GM13977 (cell line): ENCODE measurements at regions not wholly inside any gene's neighbourhood (a gene's known extent, or its start where the extent isn't known, plus 50 kb on each side); places are given as distances from the start of the nearest gene placed in this dataset.

Experiments used
- DNase-seq: peaks from one replicate; pipeline ENCODE4 v3.0.0; 2012; ENCODE audit warnings: low spot score
- CTCF ChIP-seq: IDR thresholded peaks from 2 replicates; pipeline ENCODE4 v1.5.1; 2012; ENCODE audit warnings: mild to moderate bottlenecking, control low read depth; ENCODE audit not compliant: insufficient read depth; ENCODE audit errors: extremely low read depth, missing control alignments
- in situ Hi-C: fragments of 300-500 bp; cut with MboI; formaldehyde crosslinking; loops from one replicate; pipeline ENCODE4 v1.12.0; 2022; ENCODE audit warnings: low sequenced_read_pairs, low pct_unique_long_range_greater_than_20kb, mixed read lengths, inconsistent platforms; ENCODE audit not compliant: unreplicated experiment

DNA sequence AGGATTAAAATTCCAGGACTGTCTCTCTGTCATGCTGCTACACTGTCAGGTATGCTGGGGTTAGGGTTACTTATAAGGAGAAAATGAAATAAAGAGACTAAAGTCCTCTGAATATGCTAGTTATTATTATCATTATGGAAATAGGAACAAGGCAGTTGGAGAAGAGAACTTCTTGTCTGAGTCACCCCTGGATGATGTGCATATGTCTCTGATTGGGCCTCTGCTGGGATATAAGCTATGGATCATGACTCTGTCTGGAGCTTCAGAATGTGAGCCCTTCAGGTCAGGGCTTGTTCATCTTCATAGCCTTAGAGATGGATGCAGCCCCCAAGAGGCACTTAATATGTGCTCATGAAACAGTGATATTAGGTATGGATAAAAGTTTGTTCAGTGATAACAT, 569.6 kb downstream of the EPHB1 start:
- no peak for DNase-seq
- in situ Hi-C loops = no loop called here

DNA sequence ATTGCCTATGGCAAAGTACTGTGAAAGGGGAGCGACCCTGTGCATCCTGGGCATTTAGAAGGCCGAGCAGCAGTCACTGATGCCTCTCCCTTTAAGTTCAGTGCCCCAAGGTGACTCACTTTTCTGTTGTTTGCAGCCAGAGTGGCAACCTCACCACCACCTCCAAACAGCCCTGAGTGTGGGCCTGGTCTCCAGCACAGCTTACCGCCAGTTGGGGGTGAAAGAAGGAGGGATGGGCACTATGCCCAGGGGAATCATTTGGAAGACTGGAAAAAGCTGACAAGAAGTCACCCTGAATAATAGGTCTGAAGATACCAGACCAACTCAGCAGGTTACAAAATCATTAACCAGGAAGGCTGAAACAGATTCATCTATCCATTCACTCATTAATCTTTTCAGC, 571.8 kb downstream of the EPHB1 start:
- in situ Hi-C loops = no loop called here
- TF ChIP-seq CTCF = no peak
- no peak for DNase-seq

More for the DNA sequence above, 569.6 kb downstream of the EPHB1 start:
- TF ChIP-seq CTCF = no peak

DNA sequence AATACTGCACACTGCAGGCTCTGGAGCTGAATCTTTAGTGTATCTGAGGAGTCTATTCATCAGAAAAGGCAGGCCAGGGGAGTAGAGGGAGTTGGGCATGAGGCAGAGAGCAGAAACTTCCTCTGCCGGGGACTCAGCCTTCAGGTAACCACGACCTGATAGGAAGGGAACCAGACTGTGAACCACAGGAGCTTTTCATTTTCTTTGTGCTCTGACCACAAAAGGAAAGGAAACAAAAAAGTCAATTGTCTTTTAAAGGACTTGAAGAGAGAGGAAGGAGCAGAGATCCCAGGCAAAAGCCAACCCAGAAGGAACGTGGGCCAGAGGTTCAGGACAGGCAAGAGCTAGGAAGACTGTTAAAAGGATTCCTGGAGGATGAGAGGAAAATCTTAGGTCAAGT, 573.3 kb downstream of the EPHB1 start:
- no peak for TF ChIP-seq CTCF
- in situ Hi-C loops = no loop called here
- no peak for DNase-seq

DNA sequence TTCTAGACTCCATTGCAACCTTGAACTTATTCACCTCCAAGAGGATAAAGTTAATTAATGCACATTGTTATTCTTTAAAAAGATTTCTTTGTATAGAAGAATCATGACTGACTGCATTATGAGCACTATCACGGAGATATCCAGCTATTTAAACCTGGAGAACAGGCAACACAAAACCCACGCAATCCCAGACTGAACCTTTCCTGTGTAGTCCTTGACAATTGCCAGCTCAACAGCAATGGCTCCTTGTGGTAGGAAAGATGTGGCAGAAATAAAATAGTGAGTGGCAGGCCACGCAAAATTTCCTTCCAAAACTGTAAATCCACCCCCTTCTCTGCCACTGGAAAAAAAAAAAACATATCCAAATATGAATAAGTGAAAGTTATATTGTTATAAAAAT, 573.7 kb downstream of the EPHB1 start:
- DNase-seq = no peak
- in situ Hi-C loops = no loop called here
- no peak for TF ChIP-seq CTCF

- no peak for DNase-seq
- no peak for TF ChIP-seq CTCF
- in situ Hi-C loops = no loop called here
Measured at GRCh38 chr3:135374571-135374970, 579.5 kb downstream of the EPHB1 start.

GRCh38 chr3:135382188-135382587, 583.3 kb upstream of the PPP2R3A start:
- in situ Hi-C loops = no loop called here
- no peak for TF ChIP-seq CTCF
- DNase-seq = no peak

- in situ Hi-C loops = no loop called here
- DNase-seq = no peak
- no peak for TF ChIP-seq CTCF
Measured at GRCh38 chr3:135382621-135383020, 582.9 kb upstream of the PPP2R3A start.
